HepG2 (cell line): ENCODE measurements at regions not wholly inside any gene's neighbourhood (a gene's known extent, or its start where the extent isn't known, plus 50 kb on each side); places are given as distances from the start of the nearest gene placed in this dataset.
A peak's percentile ranks its signal among the peaks of the same experiment; 100 is the strongest.

Source experiments
- ATAC-seq: fragments of 200-7000 bp; cut with Tn5 transposase; 3 replicates; pipeline ENCODE4 v1.9.1; 2020; ENCODE audit warnings: mild to moderate bottlenecking, moderate library complexity
- BruUV-seq: library from RNA; stranded (reverse); fragments of 400-500 nt; replicated peaks from 2 replicates; lab custom pipeline; 2021; lab: Mats Ljungman, UMichigan
- CTCF ChIA-PET: fragments of 300-600 bp; formaldehyde crosslinking; extraction: SDS; loops from one replicate; lab custom pipeline; 2021; ENCODE audit warnings: low total read pairs, inconsistent platforms, low intra/inter-chr PET ratio; lab: Yijun Ruan, JAX
- POLR2A ChIA-PET: fragments of 350-600 bp; sonication (Branson Sonifier 250); formaldehyde crosslinking; loops from one replicate; lab custom pipeline; 2020; ENCODE audit warnings: antibody characterized with exemption, inconsistent platforms; lab: Yijun Ruan, JAX
- DNase-seq: peaks from one replicate; pipeline ENCODE4 v3.0.0-alpha.2; 2015; ENCODE audit warnings: low spot score
- FAIRE-seq: peaks from 3 replicates; lab custom pipeline; 2011; peaks lifted over from hg19 to GRCh38; lab: Jason Lieb, UNC
- H2AFZ ChIP-seq: one replicate; pipeline ENCODE4 v1.6.1; 2011; ENCODE audit warnings: low read length, inconsistent platforms
- H3K27ac ChIP-seq: fragments of 300-600 bp; 3 replicates; pipeline ENCODE4 v1.8.0; 2011; ENCODE audit warnings: mixed run types, mild to moderate bottlenecking, mixed read lengths, low read length, inconsistent platforms; ENCODE audit not compliant: insufficient read depth; ENCODE audit errors: extremely low read length
- H3K27me3 ChIP-seq, 2 experiments: fragments of 200-600 bp in 1 of 2; 2 replicates in 1 of 2; 3 replicates in 1 of 2; pipeline versions ENCODE4 v1.6.0 to v1.8.0; 2011; ENCODE audit warnings: low read length in 2 of 2, mild to moderate bottlenecking in 2 of 2, moderate library complexity in 2 of 2, inconsistent platforms in 1 of 2; ENCODE audit not compliant: insufficient read depth in 2 of 2, control insufficient read depth in 1 of 2
- H3K36me3 ChIP-seq, 2 experiments: fragments of 200-600 bp in 1 of 2; replicated peaks in 1 of 2; 2 replicates in 1 of 2; 3 replicates in 1 of 2; pipeline versions ENCODE4 v1.5.1 to v1.8.0; 2011; ENCODE audit warnings: low read length in 2 of 2, inconsistent platforms in 1 of 2; ENCODE audit not compliant: insufficient read depth in 2 of 2, control insufficient read depth in 1 of 2
- H3K4me1 ChIP-seq: 2 replicates; pipeline ENCODE4 v1.5.1; 2012; ENCODE audit warnings: low read length, inconsistent platforms; ENCODE audit not compliant: insufficient read depth
- H3K4me2 ChIP-seq: 2 replicates; pipeline ENCODE4 v1.6.0; 2011; ENCODE audit warnings: low read depth, low read length, inconsistent platforms
- H3K4me3 ChIP-seq, 3 experiments: fragments of 200-600 bp in 1 of 3; sonication (generic), shearing (Covaris generic) in 1 of 3; replicated peaks in 1 of 3; 2 replicates each; pipeline ENCODE4 v1.5.1; 2011 to 2016; ENCODE audit warnings: low read length in 3 of 3, inconsistent platforms in 2 of 3, low read depth in 2 of 3, mild to moderate bottlenecking in 2 of 3, control low read depth in 1 of 3, mixed read lengths in 1 of 3; ENCODE audit not compliant: insufficient read depth in 1 of 3
- H3K79me2 ChIP-seq: one replicate; pipeline ENCODE4 v1.6.1; 2011; ENCODE audit warnings: low read length, inconsistent platforms; ENCODE audit not compliant: insufficient read depth
- H3K9ac ChIP-seq: 2 replicates; pipeline ENCODE4 v1.6.0; 2011; ENCODE audit warnings: mild to moderate bottlenecking, low read depth, low read length, inconsistent platforms; ENCODE audit not compliant: insufficient read depth
- H3K9me3 ChIP-seq: 2 replicates; pipeline ENCODE4 v1.5.1; 2012; ENCODE audit warnings: mild to moderate bottlenecking, low read length
- H4K20me1 ChIP-seq: 2 replicates; pipeline ENCODE4 v1.6.0; 2011; ENCODE audit warnings: inconsistent platforms, mild to moderate bottlenecking, low read length, moderate library complexity; ENCODE audit not compliant: insufficient read depth
- GATA4 ChIP-seq: sonication (generic); IDR thresholded peaks from 2 replicates; pipeline ENCODE4 v1.6.1; 2016; ENCODE audit warnings: antibody characterized with exemption, low read depth, borderline replicate concordance
- HCFC1 ChIP-seq: fragments of 150-350 bp; IDR thresholded peaks from 2 replicates; pipeline ENCODE4 v1.6.1; 2014; ENCODE audit warnings: low read depth, low read length
- KDM6A ChIP-seq: IDR thresholded peaks from 2 replicates; pipeline ENCODE4 v1.6.1; 2016; ENCODE audit warnings: low read depth
- MAFF ChIP-seq: IDR thresholded peaks from 2 replicates; pipeline ENCODE4 v1.6.1; 2011; ENCODE audit warnings: low read depth, low read length, improper control_type of control experiment
- MAFK ChIP-seq, 2 experiments: IDR thresholded peaks in 1 of 2; conservative IDR thresholded peaks in 1 of 2; 2 replicates each; pipeline ENCODE4 v1.6.1; 2011; ENCODE audit warnings: improper control_type of control experiment in 2 of 2, low read length in 2 of 2
- NBN ChIP-seq: fragments of 450-650 bp; conservative IDR thresholded peaks from 2 replicates; pipeline ENCODE4 v1.6.1; 2017
- THAP11 ChIP-seq: IDR thresholded peaks from 2 replicates; pipeline ENCODE4 v1.6.1; 2016; ENCODE audit warnings: missing biosample characterization, missing genetic modification reagents
- ZNF136 ChIP-seq: sonication (generic); formaldehyde crosslinking; IDR thresholded peaks from 2 replicates; pipeline ENCODE4 v1.8.1; 2022; ENCODE audit warnings: low read depth, mild to moderate bottlenecking, moderate library complexity, missing genetic modification reagents
- ZNF142 ChIP-seq: sonication (generic); formaldehyde crosslinking; IDR thresholded peaks from 2 replicates; pipeline ENCODE4 v1.4.0; 2020; ENCODE audit warnings: missing genetic modification reagents
- ZNF256 ChIP-seq: sonication (generic); formaldehyde crosslinking; conservative IDR thresholded peaks from 2 replicates; pipeline ENCODE4 v1.4.0; 2020; ENCODE audit warnings: missing genetic modification reagents
- ZNF296 ChIP-seq: sonication (generic); formaldehyde crosslinking; conservative IDR thresholded peaks from 2 replicates; pipeline ENCODE4 v1.5.0; 2020; ENCODE audit warnings: mild to moderate bottlenecking, missing genetic modification reagents
- ZNF577 ChIP-seq: sonication (generic); formaldehyde crosslinking; IDR thresholded peaks from 2 replicates; pipeline ENCODE4 v1.4.0; 2020; ENCODE audit warnings: mild to moderate bottlenecking, low read depth, missing genetic modification reagents, borderline replicate concordance
- ZNF615 ChIP-seq: sonication (generic); formaldehyde crosslinking; IDR thresholded peaks from 2 replicates; pipeline ENCODE4 v1.5.0; 2020; ENCODE audit warnings: mild to moderate bottlenecking, missing genetic modification reagents, borderline replicate concordance
- ZNF629 ChIP-seq: sonication (generic); formaldehyde crosslinking; conservative IDR thresholded peaks from 2 replicates; pipeline ENCODE4 v1.5.0; 2020; ENCODE audit warnings: missing genetic modification reagents
- WGBS: methylation state at CpG from one replicate; pipeline ENCODE4 v1.1.6; 2017; ENCODE audit warnings: low lambda C conversion rate; 5-methylcytosine and 5-hydroxymethylcytosine counted together
- in situ Hi-C: cut with HindIII; loops from 2 replicates; pipeline ENCODE4 v1.10.0; 2017; ENCODE audit warnings: low pct_unique_long_range_greater_than_20kb; ENCODE audit not compliant: extremely low pct_ligation_motif_present
- intact Hi-C: fragments of 100-400 bp; cut with micrococcal nuclease; formaldehyde crosslinking; loops from one replicate; pipeline ENCODE4 v1.10.0; 2022; ENCODE audit not compliant: unreplicated experiment

GRCh38 chr15:62352817-62353216 is 187.7 kb upstream of the C2CD4B start:
- Histone ChIP-seq H4K20me1 (no peaks in the 10 kb centered on the region), H3K36me3 (no peaks in the 10 kb centered on the region), H2AFZ (no peak overlapping the region), H3K27me3 (peaks cover 2 to 51% of the 10 kb centered on the region in 2 experiments; a peak in 4 of 5 replicates), H3K4me3 (no peak overlapping the region), H3K27ac (no peak overlapping the region), H3K9me3 (no peaks in the 10 kb centered on the region), H3K4me2 (no peak overlapping the region), H3K4me1 (no peaks in the 10 kb centered on the region), H3K9ac (no peak overlapping the region), H3K79me2 (no peaks in the 10 kb centered on the region)
- TF ChIP-seq HCFC1 (no peak), MAFF (peak; percentile 41; the same call in 1 of the 2 replicates), MAFK (conservative IDR thresholded peaks at IDR 0.05 in 1 of 2, IDR thresholded peaks at IDR 0.05 in 1 of 2; ENCODE audit: low read length in 2 of 2) (peak; percentile 49 to 76; a peak in 3 of 4 replicates)
- intact Hi-C loops = no loop called here
- ATAC-seq = no peak
- no TSS peak for BruUV-seq
- POLR2A ChIA-PET = no interaction called here
- no peak for DNase-seq
- 24% methylated on average over 3 of the region's 3 CpGs for WGBS
- CTCF ChIA-PET = no interaction called here
- in situ Hi-C loops = no loop called here
- no peak for FAIRE-seq

GRCh38 chr15:62357431-62357830 is 192.3 kb upstream of the C2CD4B start:
- 33% methylated on average over 5 of the region's 5 CpGs for WGBS
- no peak for TF ChIP-seq GATA4
- no peak for TF ChIP-seq ZNF296
- TF ChIP-seq ZNF256 (CRISPR knock-in tag) = no peak
- no peak for TF ChIP-seq ZNF629 (CRISPR knock-in tag)
- TF ChIP-seq ZNF142 (CRISPR knock-in tag) = no peak
- TF ChIP-seq ZNF615 (CRISPR knock-in tag) = no peak
- no peak for TF ChIP-seq THAP11 (CRISPR knock-in tag)
- no peak for TF ChIP-seq ZNF577 (CRISPR knock-in tag)
- no peak for TF ChIP-seq KDM6A
- no peak for TF ChIP-seq ZNF136
- no peak for TF ChIP-seq NBN

More at GRCh38 chr15:62357431-62357830, 192.3 kb upstream of the C2CD4B start:
- ChIA-PET POLR2A (no interaction called here), CTCF (no interaction called here)
- BruUV-seq = no TSS peak
- no peak overlapping the region for H3K9ac ChIP-seq
- H3K4me2 ChIP-seq = no peak overlapping the region
- no peak for FAIRE-seq
- H3K36me3 ChIP-seq = no peaks in the 10 kb centered on the region
- H3K4me1 ChIP-seq = no peaks in the 10 kb centered on the region
- H3K79me2 ChIP-seq = no peaks in the 10 kb centered on the region
- H2AFZ ChIP-seq = no peak overlapping the region
- no peaks in the 10 kb centered on the region for H4K20me1 ChIP-seq
- no peaks in the 10 kb centered on the region for H3K9me3 ChIP-seq
- no peak overlapping the region for H3K27ac ChIP-seq
- no peak for DNase-seq
- no peak for ATAC-seq
- intact Hi-C loops (no loop called here), in situ Hi-C loops (no loop called here)
- no peak overlapping the region for H3K4me3 ChIP-seq
- H3K27me3 ChIP-seq = peaks cover 3 to 82% of the 10 kb centered on the region in 2 experiments
